ENCODE measurements at regions not wholly inside any gene's neighbourhood (a gene's known extent, or its start where the extent isn't known, plus 50 kb on each side); places are given as distances from the start of the nearest gene placed in this dataset.

GRCh38 chrX:74248889-74249288 is 55.1 kb upstream of the ZCCHC13 start:
- intact Hi-C loops (cut with micrococcal nuclease): loop anchor here (5.0 to 10.0 kb wide), 2 partner anchors 43 to 96 kb away; no protein-coding TSS in a partner anchor
- Histone ChIP-seq H3K4me3 (replicated peaks in 1 of 2; ENCODE audit: low read depth in 1 of 2, low read length in 2 of 2) (no peak overlapping the region), H3K79me2 (ENCODE audit: insufficient read depth, low read length) (peaks cover 15% of the 10 kb centered on the region), H3K9ac (ENCODE audit: low read length) (peak overlapping the region; percentile 39), H3K27ac (ENCODE audit: low read depth, low read length) (peak overlapping the region; percentile 67), H3K4me2 (ENCODE audit: low read length) (peak overlapping the region; percentile 48), H3K36me3 (ENCODE audit: control insufficient read depth in 1 of 2, insufficient read depth in 2 of 2, low read length in 2 of 2) (no peaks in the 10 kb centered on the region), H3K27me3 (ENCODE audit: insufficient read depth, low read length) (no peaks in the 10 kb centered on the region), H3K9me2 (ENCODE audit: insufficient read depth) (no peaks in the 10 kb centered on the region), H2AFZ (ENCODE audit: low read depth, low read length, poor library complexity, severe bottlenecking) (no peak overlapping the region), H3K9me3 (ENCODE audit: control insufficient read depth in 1 of 2, insufficient read depth in 1 of 2, low read depth in 1 of 2, low read length in 2 of 2) (no peaks in the 10 kb centered on the region), H3K4me1 (ENCODE audit: control insufficient read depth in 1 of 2, insufficient read depth in 2 of 2, low read length in 2 of 2) (peaks cover 30 to 54% of the 10 kb centered on the region in 2 experiments), H4K20me1 (ENCODE audit: insufficient read depth) (no peaks in the 10 kb centered on the region)
- ATAC-seq (peak; percentile 67), DNase-seq (ENCODE audit: low read depth, low spot score) (no peak)
- ChIA-PET RAD21 (ENCODE audit: low non-redundant PET in 1 of 2, low total read pairs in 2 of 2, uncharacterized antibody in 2 of 2, unreplicated experiment in 2 of 2) (no interaction called here), CTCF (interaction anchor here (1.2 kb wide), 1 partner anchor 134 kb away, joined by 3 read pairs; no protein-coding TSS in a partner anchor), POLR2A (no interaction called here)
- no TSS peak for BruUV-seq (replicated peaks)
- no peak for TF ChIP-seq FOSL1 (IDR thresholded peaks at IDR 0.05; ENCODE audit: low read depth)
- no peak for TF ChIP-seq SIN3A (IDR thresholded peaks at IDR 0.05; ENCODE audit: low read depth)
- no peak for TF ChIP-seq RAD21 (IDR thresholded peaks at IDR 0.05; ENCODE audit: low read depth)
- TF ChIP-seq ZNF274 (IDR thresholded peaks at IDR 0.05; ENCODE audit: low read depth, low read length): no peak
- no peak for TF ChIP-seq ATF3 (IDR thresholded peaks at IDR 0.05)
- TF ChIP-seq YY1 (IDR thresholded peaks at IDR 0.05; ENCODE audit: extremely low read depth, insufficient replicate concordance, low read depth, low read length): no peak

- TF ChIP-seq FOSL1 (IDR thresholded peaks at IDR 0.05; ENCODE audit: low read depth) (peak; percentile 58), TCF7L2 (IDR thresholded peaks at IDR 0.05; ENCODE audit: borderline replicate concordance, extremely low read depth, insufficient read depth, insufficient read length) (no peak), SP1 (IDR thresholded peaks at IDR 0.05; ENCODE audit: low read depth) (peak; percentile 27; the same call in 1 of the 2 replicates), JUND (IDR thresholded peaks at IDR 0.05) (peak; percentile 53), CEBPB (IDR thresholded peaks at IDR 0.05; ENCODE audit: low read depth) (peak; percentile 82)
Observed at GRCh38 chrX:74246524-74246923, 57.5 kb upstream of the ZCCHC13 start.

More at GRCh38 chrX:74246524-74246923, 57.5 kb upstream of the ZCCHC13 start:
- RAD21 ChIA-PET (ENCODE audit: low non-redundant PET in 1 of 2, low total read pairs in 2 of 2, uncharacterized antibody in 2 of 2, unreplicated experiment in 2 of 2): no interaction called here
- intact Hi-C loops (cut with micrococcal nuclease): loop anchor here (5.0 to 10.0 kb wide), 2 partner anchors 46 to 98 kb away; no protein-coding TSS in a partner anchor
- Histone ChIP-seq H3K79me2 (ENCODE audit: insufficient read depth, low read length) (peaks cover 14% of the 10 kb centered on the region), H3K36me3 (ENCODE audit: control insufficient read depth in 1 of 2, insufficient read depth in 2 of 2, low read length in 2 of 2) (no peaks in the 10 kb centered on the region), H3K4me2 (ENCODE audit: low read length) (peak overlapping the region; percentile 5; the same call in 1 of the 2 replicates), H3K9me3 (ENCODE audit: control insufficient read depth in 1 of 2, insufficient read depth in 1 of 2, low read depth in 1 of 2, low read length in 2 of 2) (no peaks in the 10 kb centered on the region), H3K4me1 (ENCODE audit: control insufficient read depth in 1 of 2, insufficient read depth in 2 of 2, low read length in 2 of 2) (peaks cover 29 to 62% of the 10 kb centered on the region in 2 experiments), H3K9ac (ENCODE audit: low read length) (no peak overlapping the region), H2AFZ (ENCODE audit: low read depth, low read length, poor library complexity, severe bottlenecking) (no peak overlapping the region), H4K20me1 (ENCODE audit: insufficient read depth) (no peaks in the 10 kb centered on the region), H3K27ac (ENCODE audit: low read depth, low read length) (no peak overlapping the region), H3K27me3 (ENCODE audit: insufficient read depth, low read length) (no peaks in the 10 kb centered on the region), H3K4me3 (replicated peaks in 1 of 2; ENCODE audit: low read depth in 1 of 2, low read length in 2 of 2) (no peak overlapping the region), H3K9me2 (ENCODE audit: insufficient read depth) (no peaks in the 10 kb centered on the region)
- CTCF ChIA-PET: no interaction called here
- BruUV-seq (replicated peaks): no TSS peak
- ATAC-seq (no peak), DNase-seq (ENCODE audit: low read depth, low spot score) (no peak)
- POLR2A ChIA-PET: no interaction called here
